ENCODE measurements at regions not wholly inside any gene's neighbourhood (a gene's known extent, or its start where the extent isn't known, plus 50 kb on each side); places are given as distances from the start of the nearest gene placed in this dataset.

DNA sequence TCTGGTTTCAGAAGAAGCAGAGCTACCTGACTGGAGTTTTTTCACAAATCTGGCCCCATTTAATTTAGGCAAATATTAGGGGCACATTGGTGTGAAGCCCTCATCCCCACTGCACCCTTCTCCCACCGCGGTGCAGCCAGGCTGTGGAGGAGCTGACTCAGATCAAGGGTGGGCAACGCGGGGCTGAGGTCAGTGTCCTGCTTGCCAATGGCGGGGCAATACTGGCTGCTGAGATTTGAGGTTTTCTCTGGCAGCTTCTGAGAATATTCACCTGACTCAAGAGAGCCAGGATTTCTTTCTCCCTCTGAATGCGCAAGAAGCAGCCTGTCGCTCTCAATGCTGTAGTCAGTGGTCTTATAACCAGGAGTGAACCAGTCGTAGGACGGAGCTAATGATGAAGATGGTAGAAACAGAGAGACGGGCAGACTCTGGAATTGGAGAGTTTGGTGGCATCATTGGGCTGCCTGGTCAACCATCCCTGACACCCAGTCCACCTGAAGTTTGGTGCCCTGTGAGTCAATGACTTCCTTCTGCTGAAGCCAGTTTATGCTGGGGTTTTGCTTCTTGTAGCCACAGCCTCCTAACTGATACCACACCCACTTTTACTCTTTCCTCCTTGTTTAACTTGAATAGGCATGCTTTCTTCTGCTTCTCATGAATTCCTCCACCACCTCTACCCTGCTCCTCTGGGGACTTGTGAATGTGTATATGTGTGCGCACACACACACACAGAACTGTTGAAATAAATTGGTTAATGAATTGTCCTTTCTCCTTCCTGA, 123.7 kb upstream of the CTBP2 start:
- H3K4me1 ChIP-seq (ENCODE audit: control insufficient read depth in 2 of 2, insufficient read depth in 2 of 2, low read length in 2 of 2): no peaks in the 10 kb centered on the region
- H3K36me3 ChIP-seq (replicated peaks in 1 of 2; ENCODE audit: control extremely low read depth in 1 of 2, control insufficient read depth in 1 of 2, extremely low read depth in 1 of 2, insufficient read depth in 2 of 2, low read length in 1 of 2): no peaks in the 10 kb centered on the region
- no peak overlapping the region for H3K9ac ChIP-seq (ENCODE audit: low read length)
- no peak overlapping the region for H3K4me2 ChIP-seq (replicated peaks; ENCODE audit: low read depth, low read length, poor library complexity, severe bottlenecking)
- H3K4me3 Mint-ChIP-seq: no peak overlapping the region
- H3K79me2 ChIP-seq (ENCODE audit: control insufficient read depth, insufficient read depth, low read length): no peaks in the 10 kb centered on the region
- intact Hi-C loops (cut with micrococcal nuclease): no loop called here
- TF ChIP-seq, protein P1, sequence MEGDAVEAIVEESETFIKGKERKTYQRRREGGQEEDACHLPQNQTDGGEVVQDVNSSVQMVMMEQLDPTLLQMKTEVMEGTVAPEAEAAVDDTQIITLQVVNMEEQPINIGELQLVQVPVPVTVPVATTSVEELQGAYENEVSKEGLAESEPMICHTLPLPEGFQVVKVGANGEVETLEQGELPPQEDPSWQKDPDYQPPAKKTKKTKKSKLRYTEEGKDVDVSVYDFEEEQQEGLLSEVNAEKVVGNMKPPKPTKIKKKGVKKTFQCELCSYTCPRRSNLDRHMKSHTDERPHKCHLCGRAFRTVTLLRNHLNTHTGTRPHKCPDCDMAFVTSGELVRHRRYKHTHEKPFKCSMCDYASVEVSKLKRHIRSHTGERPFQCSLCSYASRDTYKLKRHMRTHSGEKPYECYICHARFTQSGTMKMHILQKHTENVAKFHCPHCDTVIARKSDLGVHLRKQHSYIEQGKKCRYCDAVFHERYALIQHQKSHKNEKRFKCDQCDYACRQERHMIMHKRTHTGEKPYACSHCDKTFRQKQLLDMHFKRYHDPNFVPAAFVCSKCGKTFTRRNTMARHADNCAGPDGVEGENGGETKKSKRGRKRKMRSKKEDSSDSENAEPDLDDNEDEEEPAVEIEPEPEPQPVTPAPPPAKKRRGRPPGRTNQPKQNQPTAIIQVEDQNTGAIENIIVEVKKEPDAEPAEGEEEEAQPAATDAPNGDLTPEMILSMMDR (IDR thresholded peaks at IDR 0.05): no peak
- TF ChIP-seq EZH2 (IDR thresholded peaks at IDR 0.05; ENCODE audit: borderline replicate concordance, insufficient read depth, low read depth, low read length, poor library complexity, severe bottlenecking): no peak
- no peak overlapping the region for H2AFZ ChIP-seq (ENCODE audit: insufficient read depth, low read depth, low read length, poor library complexity, severe bottlenecking)
- no peak overlapping the region for H3K27ac ChIP-seq (ENCODE audit: low read length in 2 of 2)
- H4K20me1 ChIP-seq (ENCODE audit: control insufficient read depth, insufficient read depth, low read length, poor library complexity, severe bottlenecking): no peaks in the 10 kb centered on the region
- CTCF ChIA-PET: no interaction called here
- no peak overlapping the region for H3K4me3 ChIP-seq (ENCODE audit: control extremely low read depth in 1 of 5, extremely low read depth in 1 of 5, insufficient read depth in 1 of 5, low read depth in 2 of 5, low read length in 4 of 5)
- H3K27me3 ChIP-seq (replicated peaks in 1 of 4; ENCODE audit: control extremely low read depth in 1 of 4, control insufficient read depth in 3 of 4, insufficient read depth in 4 of 4, low read length in 3 of 4): peaks cover 0 to 3% (median 1%) of the 10 kb centered on the region in 4 experiments
- H3K9me3 Mint-ChIP-seq (ENCODE audit: insufficient read depth): no peaks in the 10 kb centered on the region
- no peaks in the 10 kb centered on the region for H3K4me1 Mint-ChIP-seq
- DNase-seq (no peak), ATAC-seq (ENCODE audit: low read depth) (no peak)
- peaks cover 45% of the 10 kb centered on the region for H3K27me3 Mint-ChIP-seq
- peaks cover 0 to 3% (median 0%) of the 10 kb centered on the region in 3 donors for H3K9me3 ChIP-seq (ENCODE audit: control extremely low read depth in 1 of 3, control insufficient read depth in 2 of 3, insufficient read depth in 1 of 3, low read length in 2 of 3)
- 87% methylated on average over 9 of the region's 11 CpGs for WGBS (ENCODE audit: insufficient coverage)
- POLR2A ChIA-PET: no interaction called here
- H3K27ac Mint-ChIP-seq: no peak overlapping the region

DNA sequence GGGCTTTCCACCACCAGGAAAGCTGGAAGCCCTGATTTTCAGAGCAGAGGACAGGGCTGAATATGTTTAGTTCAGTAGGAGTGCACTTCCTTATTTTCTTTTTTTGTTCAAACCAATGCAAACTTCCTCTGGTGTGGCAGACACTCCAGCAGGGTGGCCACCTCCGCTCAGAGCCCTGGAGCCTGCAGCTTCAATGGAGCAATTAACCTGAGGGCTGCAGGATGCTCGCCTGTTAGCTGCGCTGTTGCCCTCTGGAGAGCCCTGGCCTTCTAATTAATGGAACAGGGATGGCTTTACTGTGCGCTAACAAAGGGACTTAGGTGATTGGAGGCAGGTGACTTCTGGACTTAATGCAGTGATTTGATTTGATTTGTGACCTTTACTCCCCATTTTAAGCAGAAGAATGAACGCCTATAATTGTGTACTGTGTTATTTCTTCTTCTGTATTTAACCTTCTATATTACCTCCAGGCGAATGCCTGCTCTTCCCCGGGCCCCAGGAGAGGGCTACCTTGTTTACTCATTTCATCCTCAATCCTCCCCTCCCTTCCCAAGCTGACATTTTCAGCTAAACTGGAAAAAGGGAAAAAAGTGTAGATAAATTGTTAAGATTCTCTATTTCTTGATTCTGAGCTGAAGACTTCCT, 123.0 kb upstream of the CTBP2 start:
- Histone ChIP-seq H3K79me2 (ENCODE audit: control insufficient read depth, insufficient read depth, low read length) (no peaks in the 10 kb centered on the region), H3K27ac (ENCODE audit: low read length in 2 of 2) (no peak overlapping the region), H4K20me1 (ENCODE audit: control insufficient read depth, insufficient read depth, low read length, poor library complexity, severe bottlenecking) (no peaks in the 10 kb centered on the region), H3K9ac (ENCODE audit: low read length) (no peak overlapping the region), H2AFZ (ENCODE audit: insufficient read depth, low read depth, low read length, poor library complexity, severe bottlenecking) (no peak overlapping the region), H3K9me3 (ENCODE audit: control extremely low read depth in 1 of 3, control insufficient read depth in 2 of 3, insufficient read depth in 1 of 3, low read length in 2 of 3) (peaks cover 0 to 3% (median 0%) of the 10 kb centered on the region in 3 donors), H3K4me2 (replicated peaks; ENCODE audit: low read depth, low read length, poor library complexity, severe bottlenecking) (no peak overlapping the region), H3K4me3 (ENCODE audit: control extremely low read depth in 1 of 5, extremely low read depth in 1 of 5, insufficient read depth in 1 of 5, low read depth in 2 of 5, low read length in 4 of 5) (no peak overlapping the region), H3K27me3 (replicated peaks in 1 of 4; ENCODE audit: control extremely low read depth in 1 of 4, control insufficient read depth in 3 of 4, insufficient read depth in 4 of 4, low read length in 3 of 4) (peaks cover 0 to 3% (median 1%) of the 10 kb centered on the region in 4 experiments), H3K36me3 (replicated peaks in 1 of 2; ENCODE audit: control extremely low read depth in 1 of 2, control insufficient read depth in 1 of 2, extremely low read depth in 1 of 2, insufficient read depth in 2 of 2, low read length in 1 of 2) (no peaks in the 10 kb centered on the region), H3K4me1 (ENCODE audit: control insufficient read depth in 2 of 2, insufficient read depth in 2 of 2, low read length in 2 of 2) (no peaks in the 10 kb centered on the region)
- WGBS (ENCODE audit: insufficient coverage): 44% methylated on average over 4 of the region's 7 CpGs
- Mint-ChIP-seq H3K27me3 (peaks cover 47% of the 10 kb centered on the region), H3K9me3 (ENCODE audit: insufficient read depth) (no peaks in the 10 kb centered on the region), H3K4me3 (no peak overlapping the region), H3K27ac (no peak overlapping the region), H3K4me1 (no peaks in the 10 kb centered on the region)
- ChIA-PET CTCF (no interaction called here), POLR2A (no interaction called here)
- TF ChIP-seq EZH2 (IDR thresholded peaks at IDR 0.05; ENCODE audit: borderline replicate concordance, insufficient read depth, low read depth, low read length, poor library complexity, severe bottlenecking): no peak
- TF ChIP-seq, protein P1 (IDR thresholded peaks at IDR 0.05): no peak
- no peak for DNase-seq
- intact Hi-C loops (cut with micrococcal nuclease): no loop called here
- no peak for ATAC-seq (ENCODE audit: low read depth)

Data from B cell (primary cell).